Common myeloid progenitor, CD34-positive (primary cell): ENCODE measurements at regions not wholly inside any gene's neighbourhood (a gene's known extent, or its start where the extent isn't known, plus 50 kb on each side); places are given as distances from the start of the nearest gene placed in this dataset.

ENCODE experiments used
- CTCF ChIA-PET: fragments of 350-600 bp; sonication (Branson Sonifier 250); formaldehyde crosslinking; loops from one replicate; lab custom pipeline; 2021; ENCODE audit warnings: antibody characterized with exemption; lab: Charles Lee
- POLR2A ChIA-PET: fragments of 350-600 bp; sonication (Branson Sonifier 250); formaldehyde crosslinking; loops from one replicate; lab custom pipeline; 2021; ENCODE audit warnings: antibody characterized with exemption; lab: Charles Lee
- DNase-seq, 3 donors: peaks; one replicate each; pipeline versions ENCODE4 v3.0.0 to v3.0.0-alpha.2; 2013
- H3K27ac ChIP-seq, 2 experiments: 1 replicate in 1 of 2; 2 replicates in 1 of 2; pipeline ENCODE4 v1.7.0; 2013; ENCODE audit warnings: inconsistent platforms in 2 of 2, low read length in 2 of 2, mild to moderate bottlenecking in 2 of 2, low read depth in 1 of 2, moderate library complexity in 1 of 2; ENCODE audit not compliant: severe bottlenecking in 2 of 2, insufficient read depth in 1 of 2, poor library complexity in 1 of 2
- H3K27me3 ChIP-seq, 5 experiments: replicated peaks in 2 of 5; 1 replicate in 3 of 5; 2 replicates in 2 of 5; pipeline versions ENCODE4 v1.6.1 to v1.7.0; 2013; ENCODE audit warnings: low read length in 4 of 5, mild to moderate bottlenecking in 2 of 5, moderate library complexity in 2 of 5, inconsistent platforms in 1 of 5; ENCODE audit not compliant: insufficient read depth in 5 of 5, control insufficient read depth in 4 of 5
- H3K36me3 ChIP-seq, 4 experiments: 1 replicate in 2 of 4; 2 replicates in 2 of 4; pipeline versions ENCODE4 v1.6.1 to v1.7.0; 2013; ENCODE audit warnings: low read length in 3 of 4, control low read depth in 1 of 4, mild to moderate bottlenecking in 1 of 4; ENCODE audit not compliant: control insufficient read depth in 4 of 4, insufficient read depth in 4 of 4
- H3K4me1 ChIP-seq, 4 experiments: 1 replicate in 3 of 4; 2 replicates in 1 of 4; pipeline versions ENCODE4 v1.6.1 to v1.7.1; 2013; ENCODE audit warnings: low read length in 3 of 4, mild to moderate bottlenecking in 3 of 4, control low read depth in 1 of 4, inconsistent platforms in 1 of 4, moderate library complexity in 1 of 4; ENCODE audit not compliant: control insufficient read depth in 4 of 4, insufficient read depth in 4 of 4; ENCODE audit errors: control extremely low read depth in 1 of 4
- H3K4me3 ChIP-seq, 7 experiments: 1 replicate in 4 of 7; 2 replicates in 3 of 7; pipeline versions ENCODE4 v1.5.1 to v1.7.0; 2013; ENCODE audit warnings: mild to moderate bottlenecking in 7 of 7, low read length in 6 of 7, moderate library complexity in 6 of 7, inconsistent platforms in 2 of 7, low read depth in 2 of 7, control low read depth in 1 of 7; ENCODE audit not compliant: insufficient read depth in 4 of 7, control insufficient read depth in 1 of 7; ENCODE audit errors: extremely low read depth in 1 of 7
- H3K9me3 ChIP-seq, 5 experiments: 1 replicate in 4 of 5; 2 replicates in 1 of 5; pipeline versions ENCODE4 v1.6.1 to v1.7.1; 2013; ENCODE audit warnings: low read length in 4 of 5, mild to moderate bottlenecking in 2 of 5, inconsistent platforms in 1 of 5, low read depth in 1 of 5, moderate library complexity in 1 of 5; ENCODE audit not compliant: control insufficient read depth in 4 of 5, insufficient read depth in 2 of 5; ENCODE audit errors: control extremely low read depth in 1 of 5
- WGBS: methylation state at CpG from one replicate; pipeline ENCODE4 v1.1.5; 2013; ENCODE audit not compliant: insufficient coverage; 5-methylcytosine and 5-hydroxymethylcytosine counted together

- H3K27me3 ChIP-seq = no peaks in the 10 kb centered on the region
- H3K4me1 ChIP-seq = no peaks in the 10 kb centered on the region
- CTCF ChIA-PET = no interaction called here
- H3K4me3 ChIP-seq = no peak overlapping the region
- no peak overlapping the region for H3K27ac ChIP-seq
- POLR2A ChIA-PET = no interaction called here
- 90% methylated on average over 5 of the region's 6 CpGs for WGBS
- H3K9me3 ChIP-seq = no peaks in the 10 kb centered on the region
- DNase-seq = no peak
- no peaks in the 10 kb centered on the region for H3K36me3 ChIP-seq
Measured at GRCh38 chr2:151009437-151010175, 252.1 kb downstream of the RBM43 start.

- CTCF ChIA-PET = no interaction called here
- H3K4me3 ChIP-seq = no peak overlapping the region
- no peaks in the 10 kb centered on the region for H3K4me1 ChIP-seq
- H3K27me3 ChIP-seq = no peaks in the 10 kb centered on the region
- no peaks in the 10 kb centered on the region for H3K36me3 ChIP-seq
- no peaks in the 10 kb centered on the region for H3K9me3 ChIP-seq
- 100% methylated on average over 6 of the region's 6 CpGs for WGBS
- no peak overlapping the region for H3K27ac ChIP-seq
- DNase-seq = no peak
- POLR2A ChIA-PET = no interaction called here
Measured at GRCh38 chr2:151007365-151007764, 254.3 kb downstream of the RBM43 start.

- no peaks in the 10 kb centered on the region for H3K4me1 ChIP-seq
- H3K27me3 ChIP-seq = no peaks in the 10 kb centered on the region
- ChIA-PET POLR2A (no interaction called here), CTCF (no interaction called here)
- no peak overlapping the region for H3K4me3 ChIP-seq
- no peaks in the 10 kb centered on the region for H3K9me3 ChIP-seq
- H3K36me3 ChIP-seq = no peaks in the 10 kb centered on the region
- 100% methylated on average over 4 of the region's 5 CpGs for WGBS
- no peak for DNase-seq
- H3K27ac ChIP-seq = no peak overlapping the region
Measured at GRCh38 chr2:151002959-151003600, 258.6 kb downstream of the RBM43 start.

GRCh38 chr2:150997702-150998440, 263.8 kb downstream of the RBM43 start:
- Histone ChIP-seq H3K36me3 (no peaks in the 10 kb centered on the region), H3K4me3 (no peak overlapping the region), H3K27me3 (no peaks in the 10 kb centered on the region), H3K27ac (no peak overlapping the region), H3K9me3 (no peaks in the 10 kb centered on the region), H3K4me1 (no peaks in the 10 kb centered on the region)
- POLR2A ChIA-PET = no interaction called here
- 97% methylated on average over 5 of the region's 7 CpGs for WGBS
- DNase-seq = no peak
- CTCF ChIA-PET = no interaction called here

GRCh38 chr2:150997066-150997465, 264.6 kb downstream of the RBM43 start:
- WGBS = 95% methylated on average over 3 of the region's 4 CpGs
- Histone ChIP-seq H3K27me3 (no peaks in the 10 kb centered on the region), H3K36me3 (no peaks in the 10 kb centered on the region), H3K9me3 (no peaks in the 10 kb centered on the region), H3K27ac (no peak overlapping the region), H3K4me1 (no peaks in the 10 kb centered on the region), H3K4me3 (no peak overlapping the region)
- CTCF ChIA-PET = no interaction called here
- POLR2A ChIA-PET = no interaction called here
- no peak for DNase-seq

- POLR2A ChIA-PET = no interaction called here
- Histone ChIP-seq H3K27me3 (no peaks in the 10 kb centered on the region), H3K36me3 (no peaks in the 10 kb centered on the region), H3K4me1 (no peaks in the 10 kb centered on the region), H3K27ac (no peak overlapping the region), H3K9me3 (peaks cover 0 to 11% (median 0%) of the 10 kb centered on the region in 5 experiments), H3K4me3 (no peak overlapping the region)
- no peak for DNase-seq
- whole genome bisulfite sequencing = no CpG with 5 or more reads among the region's 2 CpGs
- CTCF ChIA-PET = no interaction called here
Measured at GRCh38 chr2:150994076-150994475, 267.6 kb downstream of the RBM43 start.

- WGBS = 100% methylated on average over 1 of the region's 1 CpG
- CTCF ChIA-PET = no interaction called here
- DNase-seq = no peak
- Histone ChIP-seq H3K9me3 (peaks cover 0 to 22% (median 2%) of the 10 kb centered on the region in 5 experiments), H3K4me1 (no peaks in the 10 kb centered on the region), H3K4me3 (no peak overlapping the region), H3K27me3 (no peaks in the 10 kb centered on the region), H3K36me3 (no peaks in the 10 kb centered on the region), H3K27ac (no peak overlapping the region)
- POLR2A ChIA-PET = no interaction called here
Measured at GRCh38 chr2:150989969-150990368, 271.7 kb downstream of the RBM43 start.
